ENCODE measurements at regions not wholly inside any gene's neighbourhood (a gene's known extent, or its start where the extent isn't known, plus 50 kb on each side); places are given as distances from the start of the nearest gene placed in this dataset.

DNA sequence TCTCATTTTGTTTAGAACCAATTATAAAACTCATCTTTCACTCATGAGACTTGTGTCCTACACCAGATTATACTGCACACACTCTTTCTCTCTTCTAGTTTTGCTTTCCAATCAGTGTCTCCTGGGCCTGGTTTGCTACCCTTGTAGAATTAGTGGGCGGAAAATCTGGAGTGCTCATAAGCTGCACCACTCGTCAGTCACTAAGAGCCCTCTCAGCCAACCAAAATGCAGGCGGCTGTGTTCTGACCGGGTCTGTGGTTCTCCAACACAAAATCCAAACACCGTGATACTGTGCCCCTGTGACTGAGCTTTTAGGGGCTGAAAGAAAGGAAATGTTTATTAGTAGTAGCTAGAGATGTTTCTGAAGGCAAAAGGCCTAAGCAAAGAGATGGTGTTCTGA, 83.7 kb upstream of the OBI1 start:
- TF ChIP-seq, protein P1, sequence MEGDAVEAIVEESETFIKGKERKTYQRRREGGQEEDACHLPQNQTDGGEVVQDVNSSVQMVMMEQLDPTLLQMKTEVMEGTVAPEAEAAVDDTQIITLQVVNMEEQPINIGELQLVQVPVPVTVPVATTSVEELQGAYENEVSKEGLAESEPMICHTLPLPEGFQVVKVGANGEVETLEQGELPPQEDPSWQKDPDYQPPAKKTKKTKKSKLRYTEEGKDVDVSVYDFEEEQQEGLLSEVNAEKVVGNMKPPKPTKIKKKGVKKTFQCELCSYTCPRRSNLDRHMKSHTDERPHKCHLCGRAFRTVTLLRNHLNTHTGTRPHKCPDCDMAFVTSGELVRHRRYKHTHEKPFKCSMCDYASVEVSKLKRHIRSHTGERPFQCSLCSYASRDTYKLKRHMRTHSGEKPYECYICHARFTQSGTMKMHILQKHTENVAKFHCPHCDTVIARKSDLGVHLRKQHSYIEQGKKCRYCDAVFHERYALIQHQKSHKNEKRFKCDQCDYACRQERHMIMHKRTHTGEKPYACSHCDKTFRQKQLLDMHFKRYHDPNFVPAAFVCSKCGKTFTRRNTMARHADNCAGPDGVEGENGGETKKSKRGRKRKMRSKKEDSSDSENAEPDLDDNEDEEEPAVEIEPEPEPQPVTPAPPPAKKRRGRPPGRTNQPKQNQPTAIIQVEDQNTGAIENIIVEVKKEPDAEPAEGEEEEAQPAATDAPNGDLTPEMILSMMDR (conservative IDR thresholded peaks at IDR 0.05; ENCODE audit: low read depth, low read length) = no peak
- no peak overlapping the region for H3K4me3 ChIP-seq (ENCODE audit: low read length)

DNA sequence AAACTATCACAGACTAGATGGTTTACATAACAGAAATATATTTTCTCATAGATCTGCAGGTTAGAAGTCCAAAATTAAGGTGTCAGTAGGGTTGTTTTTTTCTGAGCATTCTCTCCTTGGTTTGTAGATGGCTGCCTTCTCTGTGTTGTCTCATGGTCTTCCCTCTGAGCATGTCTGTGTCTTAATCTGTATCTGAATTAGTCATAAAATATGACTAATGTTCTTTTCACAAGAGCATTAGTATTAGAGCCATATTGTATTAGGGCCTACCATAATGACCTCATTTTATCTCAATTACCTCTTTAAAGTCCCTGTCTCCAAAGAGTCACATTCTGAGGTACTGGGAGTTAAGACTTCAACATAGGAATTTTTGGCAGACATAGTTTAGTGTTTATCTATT, 77.2 kb upstream of the OBI1 start:
- H3K4me3 ChIP-seq (ENCODE audit: low read length) = no peak overlapping the region
- TF ChIP-seq, protein P1 (conservative IDR thresholded peaks at IDR 0.05; ENCODE audit: low read depth, low read length) = no peak
- peak; percentile 12 for DNase-seq (ENCODE audit: low read depth)

More for the DNA sequence above, 83.7 kb upstream of the OBI1 start:
- DNase-seq (ENCODE audit: low read depth) = no peak

DNA sequence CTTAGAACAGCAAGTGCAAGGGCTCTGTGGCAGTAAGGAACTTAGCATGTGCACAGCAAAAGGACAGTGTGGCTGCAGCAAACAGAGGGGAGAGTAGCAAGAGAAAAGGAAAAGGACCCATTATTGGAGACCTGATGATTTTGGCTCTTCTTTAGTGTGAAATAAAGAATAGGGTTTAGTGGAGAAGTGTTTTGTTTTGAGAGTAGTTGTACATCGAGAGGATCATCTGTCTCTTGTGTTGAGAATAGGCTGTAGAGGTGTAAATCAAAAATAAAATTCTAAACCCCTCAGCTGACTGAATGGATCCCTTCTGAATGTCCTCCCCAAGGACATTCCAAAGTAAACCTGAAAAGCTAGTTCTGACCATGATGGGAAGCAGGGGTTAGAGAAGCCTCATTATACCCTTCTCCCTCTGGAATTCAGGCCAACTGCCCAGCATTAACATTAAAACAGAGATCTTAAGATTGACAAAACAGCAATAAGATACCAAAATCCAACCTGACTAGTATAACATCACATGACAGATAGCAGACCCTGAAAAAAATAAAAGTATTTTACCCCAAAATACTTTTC, 73.6 kb upstream of the OBI1 start:
- no peak for DNase-seq (ENCODE audit: low read depth)
- H3K4me3 ChIP-seq (ENCODE audit: low read length) = no peak overlapping the region
- TF ChIP-seq, protein P1 (conservative IDR thresholded peaks at IDR 0.05; ENCODE audit: low read depth, low read length) = no peak

DNA sequence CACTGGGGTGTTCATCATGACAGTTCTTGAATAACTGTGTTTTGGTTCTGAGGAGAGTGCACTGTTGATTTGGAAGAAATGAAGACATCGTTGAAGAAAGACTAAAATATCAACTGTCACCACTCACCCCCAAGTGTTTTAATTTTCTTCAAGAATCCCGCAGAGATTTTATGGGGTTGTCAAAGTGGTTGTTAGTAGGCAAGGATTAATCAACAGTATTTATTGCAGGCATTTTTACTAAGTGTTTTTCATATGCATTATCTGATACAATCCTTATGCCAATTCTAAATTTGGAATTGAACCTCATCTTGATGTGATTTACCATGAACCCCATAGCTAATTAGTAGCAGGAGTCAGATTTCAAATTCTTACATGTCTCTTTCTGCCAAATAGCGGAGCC, 63.7 kb upstream of the OBI1 start:
- DNase-seq (ENCODE audit: low read depth) = no peak
- H3K4me3 ChIP-seq (ENCODE audit: low read length) = no peak overlapping the region
- TF ChIP-seq, protein P1 (conservative IDR thresholded peaks at IDR 0.05; ENCODE audit: low read depth, low read length) = no peak

DNA sequence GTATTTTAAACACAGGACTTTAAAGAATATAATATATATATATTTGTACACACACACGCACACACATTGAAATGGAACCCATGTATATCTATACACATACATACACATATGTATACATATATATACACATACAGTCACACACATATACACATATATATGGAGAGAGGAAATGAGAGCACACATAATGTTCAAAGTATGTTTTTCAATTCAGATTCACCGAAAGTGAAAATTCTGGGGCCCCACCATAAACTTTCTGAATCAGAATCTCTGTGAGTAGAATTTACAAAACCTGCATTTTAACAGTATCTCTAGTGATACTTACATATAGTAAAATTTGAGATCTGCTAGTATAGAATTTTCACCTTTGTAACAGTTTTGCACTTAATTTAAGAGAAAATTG, 60.4 kb upstream of the OBI1 start:
- TF ChIP-seq, protein P1 (conservative IDR thresholded peaks at IDR 0.05; ENCODE audit: low read depth, low read length) = no peak
- no peak for DNase-seq (ENCODE audit: low read depth)

DNA sequence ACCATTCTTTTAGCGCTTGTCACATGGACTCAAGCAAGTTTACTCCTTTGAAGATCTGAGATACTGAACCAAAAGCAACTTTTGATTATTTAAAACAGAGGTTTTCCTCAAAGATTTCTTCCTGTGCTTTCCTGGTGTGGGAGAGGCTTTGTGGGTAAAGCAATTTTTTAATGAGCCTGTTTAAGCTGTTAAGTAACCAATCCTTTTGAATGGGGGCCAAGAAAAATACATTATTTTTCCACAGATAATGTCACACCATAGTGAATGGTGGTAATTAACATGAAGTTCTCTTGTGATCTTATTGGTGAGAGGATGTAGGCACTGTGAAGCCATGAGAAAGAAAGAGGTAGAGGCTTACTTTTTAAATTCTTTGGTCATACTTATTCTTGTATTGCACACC, 55.8 kb upstream of the OBI1 start:
- TF ChIP-seq, protein P1 (conservative IDR thresholded peaks at IDR 0.05; ENCODE audit: low read depth, low read length) = no peak
- H3K4me3 ChIP-seq (ENCODE audit: low read length) = no peak overlapping the region
- DNase-seq (ENCODE audit: low read depth) = peak; percentile 64

More for the DNA sequence above, 60.4 kb upstream of the OBI1 start:
- no peak overlapping the region for H3K4me3 ChIP-seq (ENCODE audit: low read length)

DNA sequence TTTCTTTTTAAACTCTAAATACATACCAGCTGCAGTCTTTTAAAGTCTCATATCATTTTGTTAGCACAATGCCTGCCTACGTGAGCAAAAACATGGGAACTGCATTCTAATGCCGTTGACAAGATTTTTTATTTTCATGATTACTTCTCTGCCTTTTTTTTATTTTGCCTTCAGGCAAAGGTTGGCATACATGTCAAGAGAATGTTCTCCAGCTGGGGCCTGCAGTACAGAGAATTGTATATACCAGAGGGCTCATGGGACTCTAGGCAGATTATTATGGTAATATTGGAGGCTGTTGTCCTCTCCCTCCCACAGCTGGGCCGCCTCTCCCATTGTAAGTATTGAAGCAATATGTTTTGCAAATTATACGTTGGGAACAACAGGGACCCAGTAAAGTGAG, 53.9 kb upstream of the OBI1 start:
- H3K4me3 ChIP-seq (ENCODE audit: low read length) = no peak overlapping the region
- DNase-seq (ENCODE audit: low read depth) = no peak
- TF ChIP-seq, protein P1 (conservative IDR thresholded peaks at IDR 0.05; ENCODE audit: low read depth, low read length) = no peak

All from retinal pigment epithelial cell (primary cell).